RWPE2 (cell line): ENCODE measurements at regions not wholly inside any gene's neighbourhood (a gene's known extent, or its start where the extent isn't known, plus 50 kb on each side); places are given as distances from the start of the nearest gene placed in this dataset.

ENCODE experiments used
- ATAC-seq: fragments of 200-7000 bp; cut with Tn5 transposase; 3 replicates; pipeline ENCODE4 v1.9.1; 2021; ENCODE audit warnings: low read depth
- DNase-seq: peaks from one replicate; pipeline ENCODE4 v3.0.0-alpha.2; 2020; ENCODE audit warnings: low spot score
- H3K27ac ChIP-seq: fragments of 450-650 bp; 2 replicates; pipeline ENCODE4 v1.5.1; 2017; ENCODE audit warnings: mild to moderate bottlenecking; ENCODE audit not compliant: poor library complexity, severe bottlenecking
- H3K27me3 ChIP-seq: fragments of 250-450 bp; sonication (Bioruptor Pico); 2 replicates; pipeline ENCODE4 v1.5.1; 2021; ENCODE audit warnings: mild to moderate bottlenecking, moderate library complexity; ENCODE audit not compliant: insufficient read depth, poor library complexity, severe bottlenecking
- H3K36me3 ChIP-seq: fragments of 250-450 bp; sonication (Bioruptor Pico); 2 replicates; pipeline ENCODE4 v1.5.1; 2020; ENCODE audit warnings: low read depth, mild to moderate bottlenecking, moderate library complexity
- H3K4me1 ChIP-seq: fragments of 250-450 bp; sonication (Bioruptor Pico); 2 replicates; pipeline ENCODE4 v1.5.1; 2021; ENCODE audit warnings: mild to moderate bottlenecking, moderate library complexity; ENCODE audit not compliant: insufficient read depth, poor library complexity, severe bottlenecking
- H3K4me3 ChIP-seq: fragments of 250-450 bp; sonication (Bioruptor Pico); 2 replicates; pipeline ENCODE4 v1.5.1; 2021; ENCODE audit warnings: mild to moderate bottlenecking, moderate library complexity; ENCODE audit not compliant: severe bottlenecking
- H3K9me3 ChIP-seq: fragments of 250-450 bp; sonication (Bioruptor Pico); 2 replicates; pipeline ENCODE4 v1.5.1; 2021; ENCODE audit warnings: mild to moderate bottlenecking, moderate library complexity; ENCODE audit not compliant: severe bottlenecking
- CTCF ChIP-seq: fragments of 450-650 bp; IDR thresholded peaks from one replicate; pipeline ENCODE4 v1.5.1; 2017; ENCODE audit warnings: mild to moderate bottlenecking, moderate library complexity; ENCODE audit not compliant: poor library complexity, severe bottlenecking

- H3K4me1 ChIP-seq = peaks cover 8% of the 10 kb centered on the region
- no peak overlapping the region for H3K27ac ChIP-seq
- H3K9me3 ChIP-seq = no peaks in the 10 kb centered on the region
- H3K4me3 ChIP-seq = no peak overlapping the region
- DNase-seq = no peak
- H3K36me3 ChIP-seq = no peaks in the 10 kb centered on the region
- H3K27me3 ChIP-seq = no peaks in the 10 kb centered on the region
- TF ChIP-seq CTCF = no peak
- ATAC-seq = no peak
Observed at GRCh38 chr20:22807646-22808244, 223.4 kb upstream of the FOXA2 start.

- H3K4me3 ChIP-seq = no peak overlapping the region
- H3K9me3 ChIP-seq = no peaks in the 10 kb centered on the region
- H3K36me3 ChIP-seq = no peaks in the 10 kb centered on the region
- no peak overlapping the region for H3K27ac ChIP-seq
- no peak for ATAC-seq
- H3K27me3 ChIP-seq = no peaks in the 10 kb centered on the region
- no peak for DNase-seq
- peaks cover 8% of the 10 kb centered on the region for H3K4me1 ChIP-seq
- no peak for TF ChIP-seq CTCF
Observed at GRCh38 chr20:22808628-22809027, 224.3 kb upstream of the FOXA2 start.

- H3K27me3 ChIP-seq = no peaks in the 10 kb centered on the region
- H3K9me3 ChIP-seq = no peaks in the 10 kb centered on the region
- TF ChIP-seq CTCF = no peak
- H3K27ac ChIP-seq = no peak overlapping the region
- no peak for DNase-seq
- peaks cover 8% of the 10 kb centered on the region for H3K4me1 ChIP-seq
- no peaks in the 10 kb centered on the region for H3K36me3 ChIP-seq
- no peak for ATAC-seq
- no peak overlapping the region for H3K4me3 ChIP-seq
Observed at GRCh38 chr20:22810030-22810429, 225.1 kb upstream of the SSTR4 start.

GRCh38 chr20:22810626-22811569 lies 224.2 kb upstream of the SSTR4 start:
- no peak for DNase-seq

More at GRCh38 chr20:22810626-22811569, 224.2 kb upstream of the SSTR4 start:
- no peaks in the 10 kb centered on the region for H3K36me3 ChIP-seq
- H3K9me3 ChIP-seq = no peaks in the 10 kb centered on the region
- no peak for ATAC-seq
- H3K27me3 ChIP-seq = no peaks in the 10 kb centered on the region
- H3K4me1 ChIP-seq = peaks cover 8% of the 10 kb centered on the region
- no peak overlapping the region for H3K4me3 ChIP-seq
- TF ChIP-seq CTCF = no peak
- H3K27ac ChIP-seq = no peak overlapping the region
